Activated CD8-positive, alpha-beta memory T cell treated with anti-CD3 and anti-CD28 coated beads, Interleukin-2, amount 10 ng/mL, durations not matched to agents 7 days and 5 days (primary cell): ENCODE measurements at regions not wholly inside any gene's neighbourhood (a gene's known extent, or its start where the extent isn't known, plus 50 kb on each side); places are given as distances from the start of the nearest gene placed in this dataset.

Source experiments
- ATAC-seq: fragments of 150-1000 bp; cut with Tn5 transposase; one replicate; pipeline ENCODE4 v1.10.0; 2021; ENCODE audit warnings: moderate library complexity
- CTCF ChIA-PET: fragments of 350-600 bp; sonication (Branson Sonifier 250); formaldehyde crosslinking; loops from one replicate; lab custom pipeline; 2021; ENCODE audit warnings: antibody characterized with exemption; lab: Charles Lee
- DNase-seq: peaks from one replicate; pipeline ENCODE4 v3.0.0-alpha.2; 2020
- H3K27ac Mint-ChIP-seq: one replicate; pipeline ENCODE4 v1.8.0; 2021; ENCODE audit warnings: mild to moderate bottlenecking, mixed read lengths
- H3K27me3 Mint-ChIP-seq: one replicate; pipeline ENCODE4 v1.8.0; 2021; ENCODE audit warnings: mixed read lengths
- H3K36me3 Mint-ChIP-seq: one replicate; pipeline ENCODE4 v1.8.0; 2021; ENCODE audit warnings: mild to moderate bottlenecking, mixed read lengths
- H3K4me1 Mint-ChIP-seq: one replicate; pipeline ENCODE4 v1.8.0; 2021; ENCODE audit warnings: mixed read lengths
- H3K4me3 Mint-ChIP-seq: one replicate; pipeline ENCODE4 v1.8.0; 2021; ENCODE audit warnings: mild to moderate bottlenecking, moderate library complexity, mixed read lengths
- H3K9me3 Mint-ChIP-seq: one replicate; pipeline ENCODE4 v1.8.0; 2022; ENCODE audit warnings: low read depth, mixed read lengths

DNA sequence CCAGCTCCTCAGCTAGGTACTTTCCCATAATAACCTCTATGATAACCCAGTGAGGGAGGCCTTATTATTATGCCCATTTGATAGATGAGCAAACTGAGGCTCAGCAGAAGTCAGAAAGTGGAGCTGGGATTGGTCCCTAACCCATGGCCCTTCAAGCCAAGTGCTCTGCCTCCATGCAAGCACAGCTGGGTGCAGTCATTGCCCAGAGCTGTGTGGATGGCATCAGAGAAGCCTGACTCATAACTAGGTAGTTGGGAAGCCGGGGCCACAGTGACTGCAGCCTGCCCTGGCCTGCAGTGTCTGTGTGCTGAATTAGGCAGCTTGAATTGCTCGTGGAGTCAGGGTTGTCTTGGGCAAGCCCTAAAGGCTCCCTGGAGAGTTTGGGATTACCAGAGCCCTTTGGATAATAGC, 89.9 kb upstream of the SLC2A1 start:
- H3K27me3 Mint-ChIP-seq, result peaks cover 12% of the 10 kb centered on the region
- no peak overlapping the region for H3K4me3 Mint-ChIP-seq
- DNase-seq (no peak), ATAC-seq (no peak)
- CTCF ChIA-PET, result interaction anchor here (1.1 to 1.6 kb wide), 3 partner anchors 20 to 126 kb away, joined by 3 read pairs; no protein-coding TSS in a partner anchor
- H3K36me3 Mint-ChIP-seq, result no peaks in the 10 kb centered on the region
- no peaks in the 10 kb centered on the region for H3K4me1 Mint-ChIP-seq
- H3K9me3 Mint-ChIP-seq, result no peaks in the 10 kb centered on the region
- no peak overlapping the region for H3K27ac Mint-ChIP-seq

DNA sequence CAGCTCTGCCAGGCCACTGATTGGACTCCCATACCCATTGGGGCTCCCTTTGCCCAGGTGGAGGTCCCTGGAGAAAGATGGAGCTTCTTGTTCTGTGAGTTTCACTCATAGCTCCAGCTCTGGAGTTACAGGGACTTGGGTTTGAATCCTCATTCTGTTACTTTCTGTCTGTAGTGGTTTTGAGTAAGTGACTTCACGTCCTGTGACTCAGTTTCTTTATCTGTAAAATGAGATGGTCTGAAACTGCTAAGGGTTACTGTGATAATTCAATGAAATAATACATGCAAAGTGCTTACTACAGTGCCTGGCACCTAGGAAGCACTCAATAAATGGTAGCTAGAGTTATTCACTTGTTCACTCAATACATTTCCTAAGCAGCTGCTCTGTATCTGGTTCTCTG, 88.5 kb upstream of the SLC2A1 start:
- H3K4me3 Mint-ChIP-seq, result no peak overlapping the region
- H3K36me3 Mint-ChIP-seq, result no peaks in the 10 kb centered on the region
- DNase-seq, result no peak
- no peak overlapping the region for H3K27ac Mint-ChIP-seq
- H3K27me3 Mint-ChIP-seq, result peaks cover 12% of the 10 kb centered on the region
- no peak for ATAC-seq
- no peaks in the 10 kb centered on the region for H3K9me3 Mint-ChIP-seq
- H3K4me1 Mint-ChIP-seq, result peaks cover 3% of the 10 kb centered on the region
- CTCF ChIA-PET, result interaction anchor here (1.6 kb wide), 1 partner anchor 21 kb away, joined by 3 read pairs; no protein-coding TSS in a partner anchor

DNA sequence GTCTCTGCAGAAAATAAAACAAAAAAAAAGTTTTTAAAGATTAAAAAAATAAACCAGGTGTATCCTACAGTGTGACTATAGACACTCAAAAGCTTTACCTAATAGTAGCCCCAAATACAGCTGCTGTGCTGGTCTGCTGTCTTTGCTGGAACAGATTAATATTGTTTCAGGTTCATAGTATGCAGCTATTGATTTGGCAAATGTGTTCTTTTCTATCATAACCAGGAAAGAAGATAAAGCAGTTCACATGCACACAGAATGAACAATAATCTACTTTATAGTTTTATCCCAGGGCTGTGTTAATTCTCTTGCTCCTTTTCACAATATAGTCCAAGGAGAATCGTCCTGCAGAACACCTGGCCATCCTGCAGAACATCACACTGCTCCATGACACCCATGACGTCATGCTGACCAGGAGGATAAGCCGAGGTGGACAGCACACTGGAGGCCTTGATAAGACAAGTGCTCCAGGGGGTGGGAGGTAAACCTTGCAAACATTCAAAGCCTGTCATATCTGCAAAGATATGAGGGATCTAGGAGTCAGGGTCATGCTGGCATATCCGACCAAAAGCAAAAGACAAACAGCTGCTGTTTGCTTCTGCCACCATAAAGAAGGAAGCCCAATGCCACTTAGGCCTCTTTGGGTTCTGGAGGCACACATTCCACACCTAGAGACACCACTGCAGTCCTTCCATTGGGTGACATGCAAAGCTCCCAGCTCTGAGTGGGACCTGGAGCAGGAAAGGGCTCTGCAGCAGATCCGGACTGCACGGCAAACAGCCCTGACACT, 86.1 kb upstream of the SLC2A1 start:
- no peak overlapping the region for H3K4me3 Mint-ChIP-seq
- H3K36me3 Mint-ChIP-seq, result no peaks in the 10 kb centered on the region
- ATAC-seq (no peak), DNase-seq (no peak)
- no peak overlapping the region for H3K27ac Mint-ChIP-seq
- H3K4me1 Mint-ChIP-seq, result peaks cover 3% of the 10 kb centered on the region
- no peaks in the 10 kb centered on the region for H3K9me3 Mint-ChIP-seq
- H3K27me3 Mint-ChIP-seq, result peaks cover 2% of the 10 kb centered on the region
- CTCF ChIA-PET, result interaction anchor here (1.2 kb wide), 1 partner anchor 29 kb away, joined by 3 read pairs; no protein-coding TSS in a partner anchor

DNA sequence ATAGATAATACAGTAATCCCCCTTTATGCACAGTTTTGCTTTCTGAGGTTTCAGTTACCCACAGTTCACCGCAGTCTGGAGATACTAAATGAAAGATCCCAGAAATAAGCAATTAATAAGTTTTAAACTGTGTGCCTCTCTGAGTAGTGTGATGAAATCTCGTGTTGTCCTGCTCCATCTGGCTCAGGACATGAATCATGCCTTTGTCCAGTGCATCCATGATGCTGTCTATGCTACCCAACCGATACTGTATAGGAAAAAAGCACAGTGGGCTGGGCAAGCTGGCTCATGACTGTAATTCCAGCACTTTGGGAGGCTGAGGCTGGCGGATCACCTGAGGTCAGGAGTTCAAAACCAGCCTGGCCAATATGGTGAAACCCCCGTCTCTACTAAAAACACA, 85.0 kb upstream of the SLC2A1 start:
- Mint-ChIP-seq H3K27ac (no peak overlapping the region), H3K36me3 (no peaks in the 10 kb centered on the region), H3K4me1 (peaks cover 3% of the 10 kb centered on the region), H3K4me3 (no peak overlapping the region), H3K9me3 (no peaks in the 10 kb centered on the region), H3K27me3 (no peaks in the 10 kb centered on the region)
- ATAC-seq (no peak), DNase-seq (no peak)
- CTCF ChIA-PET, result interaction anchor here (0.7 to 1.9 kb wide), 2 partner anchors 9 to 131 kb away, joined by 3 to 5 read pairs; no protein-coding TSS in a partner anchor

DNA sequence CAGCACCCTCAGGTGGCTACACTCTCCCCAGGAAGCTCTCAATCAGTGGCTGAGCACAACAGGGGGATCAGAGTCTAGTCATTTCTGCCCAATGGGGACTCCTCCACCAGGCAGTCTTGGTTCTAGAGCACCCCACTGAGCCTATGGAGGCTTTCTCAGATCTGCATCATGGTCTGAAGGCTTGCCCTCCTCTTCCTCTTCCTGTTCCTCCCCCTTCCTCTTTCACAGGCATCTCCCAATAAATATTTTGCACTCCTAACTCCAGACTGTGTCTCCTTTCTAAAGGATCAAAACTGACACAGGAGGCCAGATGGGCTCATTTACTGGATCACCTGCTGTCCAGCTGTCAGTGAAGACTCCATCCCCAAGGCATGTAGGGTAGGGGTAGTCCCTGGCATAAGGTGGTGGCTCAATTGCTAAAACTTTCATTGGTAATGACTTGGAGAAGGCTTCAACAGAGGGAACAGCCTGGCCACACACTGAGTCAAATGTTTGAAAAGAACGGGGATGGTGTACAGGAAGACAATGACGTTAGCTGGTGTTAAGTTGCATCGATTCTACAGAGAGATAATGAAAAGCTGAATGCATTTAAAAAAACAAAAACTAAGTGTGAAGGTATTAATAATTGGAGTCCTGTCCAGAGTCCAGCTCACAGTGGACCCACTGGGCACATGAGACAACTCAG, 84.2 kb upstream of the SLC2A1 start:
- CTCF ChIA-PET, result interaction anchor here (1.9 kb wide), 1 partner anchor 130 kb away, joined by 5 read pairs; no protein-coding TSS in a partner anchor
- Mint-ChIP-seq H3K36me3 (no peaks in the 10 kb centered on the region), H3K27me3 (no peaks in the 10 kb centered on the region), H3K4me1 (peaks cover 3% of the 10 kb centered on the region), H3K27ac (no peak overlapping the region), H3K9me3 (no peaks in the 10 kb centered on the region), H3K4me3 (no peak overlapping the region)
- DNase-seq (no peak), ATAC-seq (no peak)

DNA sequence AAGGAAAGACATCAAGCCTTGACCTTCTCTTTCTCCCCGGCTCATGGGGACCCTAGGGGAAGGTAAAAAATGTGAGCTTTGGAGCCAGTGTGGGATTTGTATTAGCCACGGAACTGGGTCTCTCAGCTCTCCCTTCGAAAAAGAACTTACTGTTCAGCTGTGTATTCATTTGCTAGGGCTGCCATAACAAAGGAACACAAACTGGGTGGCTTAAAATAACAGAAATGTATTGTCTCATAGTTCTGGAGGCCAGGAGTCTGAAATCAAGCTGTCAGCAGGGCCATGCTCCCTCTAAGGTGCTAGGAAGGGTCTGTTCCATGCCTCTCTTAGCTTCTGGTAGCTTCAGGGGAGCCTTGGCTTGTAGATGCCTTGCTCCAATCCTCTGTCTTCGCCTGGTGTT, 83.5 kb upstream of the SLC2A1 start:
- CTCF ChIA-PET, result interaction anchor here (1.3 to 1.9 kb wide), 2 partner anchors 122 to 129 kb away, joined by 3 to 5 read pairs; no protein-coding TSS in a partner anchor
- no peak overlapping the region for H3K4me3 Mint-ChIP-seq
- no peaks in the 10 kb centered on the region for H3K9me3 Mint-ChIP-seq

DNA sequence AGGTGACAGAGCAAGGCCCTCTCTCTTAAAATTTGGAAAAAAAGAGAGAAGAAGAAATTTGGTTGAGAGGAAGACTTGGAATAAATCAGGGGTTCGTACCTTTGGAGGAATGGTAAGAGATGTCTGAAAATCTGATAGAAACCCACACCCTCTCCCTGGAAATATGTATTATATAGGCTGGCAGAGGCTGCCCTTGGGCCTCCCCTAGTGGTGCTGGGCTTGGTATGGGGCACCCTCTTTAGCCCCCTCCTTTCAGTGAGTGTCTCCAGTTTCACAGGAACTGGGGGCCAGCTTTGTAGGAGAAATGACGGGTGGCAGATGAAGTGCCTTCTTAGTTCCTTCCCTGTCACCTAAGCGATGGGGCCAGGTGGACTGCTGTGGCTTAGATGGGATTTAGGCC, 82.9 kb upstream of the SLC2A1 start:
- no peak for ATAC-seq
- no peak overlapping the region for H3K27ac Mint-ChIP-seq
- CTCF ChIA-PET, result interaction anchor here (0.8 to 1.3 kb wide), 2 partner anchors 30 to 121 kb away, joined by 3 read pairs; no protein-coding TSS in a partner anchor
- DNase-seq, result no peak
- peaks cover 8% of the 10 kb centered on the region for H3K4me1 Mint-ChIP-seq
- H3K27me3 Mint-ChIP-seq, result no peaks in the 10 kb centered on the region
- H3K9me3 Mint-ChIP-seq, result no peaks in the 10 kb centered on the region
- H3K36me3 Mint-ChIP-seq, result no peaks in the 10 kb centered on the region
- H3K4me3 Mint-ChIP-seq, result no peak overlapping the region

More for the DNA sequence above, 83.5 kb upstream of the SLC2A1 start:
- Mint-ChIP-seq H3K36me3 (no peaks in the 10 kb centered on the region), H3K4me1 (peaks cover 5% of the 10 kb centered on the region), H3K27me3 (no peaks in the 10 kb centered on the region), H3K27ac (no peak overlapping the region)
- DNase-seq (no peak), ATAC-seq (no peak)

DNA sequence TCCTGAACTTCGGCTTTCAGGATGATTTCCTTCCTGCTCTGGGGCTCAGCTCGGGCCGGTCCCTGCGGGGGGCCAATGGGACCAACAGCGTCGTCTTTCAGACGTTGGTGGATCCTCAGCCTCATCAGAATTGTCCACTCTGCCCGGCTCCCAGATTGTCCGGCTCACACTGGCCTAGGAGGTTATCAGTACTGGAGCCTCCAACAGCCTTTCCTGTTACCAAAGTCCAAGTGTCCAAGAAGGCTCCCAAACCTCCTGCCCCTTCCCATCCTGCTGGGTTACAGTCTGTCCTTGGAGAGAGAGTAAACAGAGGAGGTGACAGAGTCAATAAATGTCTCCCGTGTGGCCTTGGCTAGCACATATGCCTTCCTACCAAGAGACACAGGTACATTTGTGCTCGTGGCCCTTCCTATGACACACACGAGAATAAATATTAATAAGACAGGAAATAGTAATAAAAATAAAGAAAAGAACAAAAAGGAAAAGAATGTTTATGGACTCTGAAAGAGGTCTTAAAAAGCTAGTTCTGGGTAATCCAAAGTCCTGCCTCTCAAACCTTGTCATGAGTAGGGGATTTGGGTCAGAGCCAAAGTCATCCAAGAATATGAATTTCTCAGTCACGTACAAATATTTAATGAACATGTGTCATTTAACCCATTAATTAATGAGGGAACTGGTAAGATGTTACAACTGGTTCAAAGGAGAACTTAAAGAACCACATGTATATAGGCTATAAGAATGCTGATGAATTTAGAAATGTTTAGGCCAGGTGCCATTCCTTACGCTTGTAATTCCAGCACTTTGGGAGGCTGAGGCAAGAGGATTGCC, 80.8 kb upstream of the SLC2A1 start:
- Mint-ChIP-seq H3K27ac (no peak overlapping the region), H3K36me3 (no peaks in the 10 kb centered on the region), H3K4me1 (peaks cover 19% of the 10 kb centered on the region), H3K4me3 (no peak overlapping the region), H3K27me3 (no peaks in the 10 kb centered on the region), H3K9me3 (no peaks in the 10 kb centered on the region)
- DNase-seq, result no peak
- no peak for ATAC-seq
- CTCF ChIA-PET, result interaction anchor here (1.6 kb wide), 1 partner anchor 34 kb away, joined by 3 read pairs; no protein-coding TSS in a partner anchor

DNA sequence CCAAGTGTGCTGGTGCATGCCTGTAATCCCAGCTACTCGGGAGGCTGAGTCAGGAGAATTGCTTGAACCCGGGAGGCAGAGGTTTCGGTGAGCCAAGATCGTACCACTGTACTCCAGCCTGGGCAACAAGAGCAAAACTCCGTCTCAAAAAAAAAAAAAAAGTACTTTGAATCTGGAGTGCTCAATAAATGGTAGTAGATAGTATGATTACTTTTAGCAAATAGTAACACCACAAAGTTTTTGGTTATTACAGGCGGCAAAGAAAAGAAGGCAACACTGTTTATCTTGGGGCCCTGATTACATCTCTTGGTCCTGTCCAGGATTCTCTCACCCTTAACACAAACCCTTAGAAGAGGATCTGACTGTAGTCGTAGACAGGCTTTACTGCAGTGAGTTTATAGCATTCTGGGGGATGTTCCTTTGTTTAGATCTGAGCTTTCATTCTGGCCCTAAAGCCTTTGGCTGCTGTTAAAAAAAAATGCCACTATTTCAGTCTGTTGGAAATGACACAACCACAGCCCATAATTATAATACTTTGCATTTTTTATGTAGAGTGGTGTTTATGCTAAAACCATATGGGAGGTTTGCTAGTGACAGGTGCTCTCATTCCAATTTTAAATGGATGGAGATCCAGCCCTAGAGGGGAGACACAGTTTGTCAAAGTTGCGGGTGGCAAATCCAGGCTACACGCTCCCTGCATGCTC, 79.7 kb upstream of the SLC2A1 start:
- no peak for ATAC-seq
- H3K27ac Mint-ChIP-seq, result no peak overlapping the region
- H3K9me3 Mint-ChIP-seq, result no peaks in the 10 kb centered on the region
- peaks cover 23% of the 10 kb centered on the region for H3K4me1 Mint-ChIP-seq
- no peaks in the 10 kb centered on the region for H3K36me3 Mint-ChIP-seq
- no peak for DNase-seq
- CTCF ChIA-PET, result interaction anchor here (1.6 kb wide), 1 partner anchor 35 kb away, joined by 3 read pairs; no protein-coding TSS in a partner anchor
- no peaks in the 10 kb centered on the region for H3K27me3 Mint-ChIP-seq
- no peak overlapping the region for H3K4me3 Mint-ChIP-seq

DNA sequence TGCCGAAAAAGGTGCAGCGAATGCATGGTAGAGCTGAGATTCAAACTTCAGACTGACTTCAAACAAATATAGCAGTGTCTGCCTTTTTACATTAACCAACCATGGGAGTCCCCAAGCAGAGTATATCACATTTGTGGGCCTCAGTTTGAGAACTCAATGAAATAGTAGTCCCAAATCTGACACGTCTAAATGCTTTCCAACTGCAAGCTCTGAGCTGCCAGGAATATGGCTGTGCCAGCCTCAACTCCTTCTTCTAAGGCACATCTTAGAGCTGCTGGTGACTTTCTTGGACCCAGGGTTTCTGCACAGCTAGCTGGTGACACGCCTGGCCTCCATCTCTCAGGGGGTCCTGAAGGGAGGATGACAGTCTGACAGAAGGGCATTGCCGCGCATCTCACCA, 78.8 kb upstream of the SLC2A1 start:
- Mint-ChIP-seq H3K4me3 (no peak overlapping the region), H3K27me3 (no peaks in the 10 kb centered on the region), H3K9me3 (no peaks in the 10 kb centered on the region), H3K27ac (no peak overlapping the region), H3K36me3 (no peaks in the 10 kb centered on the region), H3K4me1 (peaks cover 20% of the 10 kb centered on the region)
- CTCF ChIA-PET, result interaction anchor here (1.1 to 1.6 kb wide), 2 partner anchors 36 to 114 kb away, joined by 3 read pairs; no protein-coding TSS in a partner anchor
- no peak for DNase-seq
- no peak for ATAC-seq

DNA sequence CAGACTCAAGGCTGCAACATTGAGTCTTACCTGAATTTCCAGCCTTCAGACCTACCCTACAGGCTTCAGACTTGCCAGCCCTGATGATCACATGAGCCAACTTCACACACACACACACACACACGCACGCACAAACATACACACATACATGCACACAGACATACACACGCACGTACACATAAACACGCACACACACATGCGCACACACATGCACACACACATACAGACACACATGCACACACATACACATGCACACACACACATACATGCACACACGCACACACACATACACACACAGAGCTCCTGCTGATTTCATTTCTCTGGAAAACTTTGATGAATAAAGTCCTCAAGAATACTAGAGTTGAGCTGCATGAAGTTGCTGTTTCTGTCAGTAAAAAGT, 78.3 kb upstream of the SLC2A1 start:
- no peaks in the 10 kb centered on the region for H3K36me3 Mint-ChIP-seq
- H3K9me3 Mint-ChIP-seq, result no peaks in the 10 kb centered on the region
- CTCF ChIA-PET, result interaction anchor here (1.1 kb wide), 1 partner anchor 114 kb away, joined by 3 read pairs; no protein-coding TSS in a partner anchor
- DNase-seq, result no peak
- H3K27ac Mint-ChIP-seq, result no peak overlapping the region
- ATAC-seq, result no peak
- peaks cover 20% of the 10 kb centered on the region for H3K4me1 Mint-ChIP-seq
- H3K4me3 Mint-ChIP-seq, result no peak overlapping the region
- no peaks in the 10 kb centered on the region for H3K27me3 Mint-ChIP-seq
